Karpas-422 (cell line): ENCODE measurements at regions not wholly inside any gene's neighbourhood (a gene's known extent, or its start where the extent isn't known, plus 50 kb on each side); places are given as distances from the start of the nearest gene placed in this dataset.

ENCODE experiments used
- DNase-seq: peaks from one replicate; pipeline ENCODE4 v3.0.0-alpha.2; 2015
- H2AFZ ChIP-seq: fragments of 200-600 bp; sonication (generic); 2 replicates; pipeline ENCODE4 v1.6.1; 2014; ENCODE audit warnings: antibody characterized with exemption, low read length, mixed read lengths
- H3K27ac ChIP-seq: fragments of 200-600 bp; sonication (generic); 2 replicates; pipeline ENCODE4 v1.5.1; 2014; ENCODE audit warnings: mild to moderate bottlenecking, low read length, moderate library complexity
- H3K27me3 ChIP-seq: fragments of 200-600 bp; sonication (generic); 2 replicates; pipeline ENCODE4 v1.6.1; 2014; ENCODE audit warnings: low read length, mixed read lengths
- H3K36me3 ChIP-seq: fragments of 200-600 bp; sonication (generic); 2 replicates; pipeline ENCODE4 v1.6.1; 2014; ENCODE audit warnings: low read length, mixed read lengths; ENCODE audit not compliant: insufficient read depth
- H3K4me1 ChIP-seq: fragments of 200-600 bp; sonication (generic); 2 replicates; pipeline ENCODE4 v1.6.1; 2014; ENCODE audit warnings: mild to moderate bottlenecking, low read length, mixed read lengths
- H3K4me2 ChIP-seq: fragments of 200-600 bp; sonication (generic); 2 replicates; pipeline ENCODE4 v1.6.1; 2014; ENCODE audit warnings: low read length, low read depth, mild to moderate bottlenecking; ENCODE audit not compliant: poor library complexity, severe bottlenecking
- H3K4me3 ChIP-seq: fragments of 200-600 bp; sonication (generic); 2 replicates; pipeline ENCODE4 v1.5.1; 2014; ENCODE audit warnings: mild to moderate bottlenecking, antibody characterized with exemption, low read length, mixed read lengths
- H3K79me2 ChIP-seq: fragments of 200-600 bp; sonication (generic); 2 replicates; pipeline ENCODE4 v1.6.1; 2014; ENCODE audit warnings: mild to moderate bottlenecking, low read length, mixed read lengths
- H3K9ac ChIP-seq: fragments of 200-600 bp; sonication (generic); 2 replicates; pipeline ENCODE4 v1.6.0; 2014; ENCODE audit warnings: low read length
- H3K9me2 ChIP-seq: fragments of 200-600 bp; sonication (generic), shearing (Covaris generic); replicated peaks from 2 replicates; pipeline ENCODE4 v1.6.0; 2014; ENCODE audit warnings: mild to moderate bottlenecking, low read length, moderate library complexity; ENCODE audit not compliant: insufficient read depth
- H3K9me3 ChIP-seq: fragments of 300-700, 200-600 bp; sonication (generic); 2 replicates; pipeline ENCODE4 v1.6.1; 2014; ENCODE audit warnings: low read length, mixed read lengths
- H4K20me1 ChIP-seq: fragments of 200-600 bp; sonication (generic); 2 replicates; pipeline ENCODE4 v1.6.1; 2014; ENCODE audit warnings: mild to moderate bottlenecking, antibody characterized with exemption, low read length, low read depth; ENCODE audit not compliant: insufficient read depth

DNA sequence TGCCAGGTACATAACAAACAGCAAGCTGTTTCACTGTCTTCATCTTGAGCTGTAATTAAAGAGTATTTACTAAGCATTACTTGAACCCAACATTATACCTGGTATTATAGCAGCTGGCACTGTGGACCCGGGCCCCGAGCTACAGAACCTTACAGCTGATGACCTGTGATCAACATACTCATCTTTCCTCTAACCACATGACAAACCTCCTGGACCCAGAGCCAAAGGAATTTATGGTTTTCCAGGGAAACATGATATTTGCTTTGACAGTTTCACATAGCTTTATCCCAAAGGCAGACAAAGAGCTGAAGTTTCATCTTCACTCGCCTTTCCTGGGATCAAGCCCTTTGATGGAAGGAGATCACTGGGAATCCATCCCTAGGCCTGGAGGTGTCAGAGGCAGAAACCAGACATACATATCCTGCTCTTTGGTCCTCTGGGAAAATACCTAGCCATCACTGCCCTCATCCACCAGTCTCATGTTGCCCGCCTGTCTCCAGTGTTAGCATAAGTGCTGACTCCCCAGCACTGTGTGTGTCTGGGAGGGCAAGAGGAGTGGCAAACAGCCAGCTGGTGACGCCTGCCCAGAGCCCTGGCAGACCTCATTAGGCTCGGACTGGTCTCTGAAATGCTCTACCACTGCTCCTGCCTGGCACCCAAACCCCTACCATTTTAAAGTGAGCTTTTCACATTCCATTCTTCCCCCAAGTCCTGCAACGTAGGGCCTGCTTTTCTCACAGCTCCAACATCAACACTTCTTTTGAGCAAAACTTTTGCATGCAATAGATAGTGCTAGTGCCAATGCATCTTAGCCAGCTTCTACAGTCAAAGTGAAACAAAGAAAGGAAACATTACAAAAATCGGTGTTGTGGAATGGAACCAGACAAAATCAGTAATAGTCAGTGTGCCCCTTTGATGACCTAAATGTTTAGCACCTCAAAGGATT lies 138.8 kb upstream of the CTAGE1 start:
- Histone ChIP-seq H3K9me2 (no peaks in the 10 kb centered on the region), H4K20me1 (no peaks in the 10 kb centered on the region), H3K9me3 (no peaks in the 10 kb centered on the region), H3K4me2 (no peak overlapping the region), H3K27ac (no peak overlapping the region), H3K79me2 (no peaks in the 10 kb centered on the region), H3K27me3 (no peaks in the 10 kb centered on the region), H3K4me3 (no peak overlapping the region), H3K4me1 (no peaks in the 10 kb centered on the region), H3K36me3 (no peaks in the 10 kb centered on the region), H2AFZ (no peak overlapping the region), H3K9ac (no peak overlapping the region)
- DNase-seq, result no peak

DNA sequence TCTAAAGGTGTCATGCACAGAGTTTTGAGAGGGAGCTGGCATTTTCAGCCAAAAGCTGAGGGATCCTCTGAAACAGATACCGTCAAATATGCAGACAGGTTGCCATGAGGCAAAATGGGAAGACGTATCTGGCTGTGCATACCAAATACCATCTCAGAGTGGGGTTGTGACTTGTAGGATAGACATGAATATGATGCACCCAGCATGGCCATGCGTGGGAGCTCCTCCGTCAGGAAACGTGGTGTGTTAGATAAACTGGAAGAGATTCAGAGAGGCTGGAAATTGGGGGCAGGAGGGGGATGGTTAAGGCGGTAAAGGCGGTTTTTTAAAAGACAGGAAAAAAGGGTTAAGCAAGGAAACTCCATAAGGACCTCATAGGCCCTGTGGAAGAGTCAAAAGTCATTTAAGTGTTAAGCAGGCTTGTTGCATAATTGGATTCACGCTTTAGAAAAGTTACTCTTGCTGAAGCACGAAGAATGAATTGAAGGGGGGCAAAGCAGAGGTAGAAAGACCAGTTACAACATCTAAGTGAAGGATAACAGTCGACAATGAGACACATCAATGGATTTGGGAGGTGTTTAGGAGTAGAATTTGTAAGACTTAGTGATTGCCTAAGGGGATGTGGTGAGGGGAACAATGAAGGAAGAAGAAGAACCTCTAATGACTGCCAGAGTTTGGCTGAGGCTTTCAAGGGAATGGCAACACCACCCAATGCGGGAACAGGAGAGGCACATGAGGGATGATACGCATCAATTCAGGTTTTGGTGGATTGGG lies 139.6 kb upstream of the CTAGE1 start:
- no peaks in the 10 kb centered on the region for H3K9me3 ChIP-seq
- no peaks in the 10 kb centered on the region for H3K27me3 ChIP-seq
- no peak overlapping the region for H2AFZ ChIP-seq
- no peak overlapping the region for H3K9ac ChIP-seq
- no peak for DNase-seq
- no peaks in the 10 kb centered on the region for H3K9me2 ChIP-seq
- H3K4me2 ChIP-seq, result no peak overlapping the region
- no peaks in the 10 kb centered on the region for H4K20me1 ChIP-seq
- no peak overlapping the region for H3K4me3 ChIP-seq
- H3K4me1 ChIP-seq, result no peaks in the 10 kb centered on the region
- H3K79me2 ChIP-seq, result no peaks in the 10 kb centered on the region
- no peaks in the 10 kb centered on the region for H3K36me3 ChIP-seq
- H3K27ac ChIP-seq, result no peak overlapping the region

DNA sequence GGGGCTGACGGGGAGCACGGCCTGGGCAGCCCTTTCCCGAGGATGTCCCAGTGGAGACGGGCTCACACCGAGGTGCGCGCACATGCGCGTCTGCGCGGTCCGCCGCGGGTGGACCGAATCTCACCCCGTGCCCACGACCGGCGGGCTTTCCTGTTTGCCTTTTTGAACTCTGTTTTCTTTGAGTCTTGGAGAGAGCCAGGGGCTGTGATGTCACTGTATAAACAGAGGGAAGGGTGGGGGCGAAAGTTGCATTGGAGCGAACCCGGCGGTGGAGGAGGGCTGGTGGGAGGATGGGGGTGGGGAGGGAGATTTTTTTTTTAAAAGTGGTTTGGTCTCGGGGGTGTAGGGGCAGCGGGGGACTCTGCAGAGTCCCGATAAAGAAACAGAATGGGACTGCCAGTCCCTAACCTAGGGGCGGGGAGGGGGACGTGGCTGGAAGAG lies 141.2 kb upstream of the CTAGE1 start:
- Histone ChIP-seq H3K4me1 (no peaks in the 10 kb centered on the region), H4K20me1 (no peaks in the 10 kb centered on the region), H3K4me2 (no peak overlapping the region), H3K79me2 (no peaks in the 10 kb centered on the region), H3K9me2 (no peaks in the 10 kb centered on the region), H3K4me3 (no peak overlapping the region), H3K9me3 (no peaks in the 10 kb centered on the region), H3K36me3 (no peaks in the 10 kb centered on the region), H3K9ac (no peak overlapping the region), H2AFZ (no peak overlapping the region), H3K27me3 (no peaks in the 10 kb centered on the region), H3K27ac (no peak overlapping the region)
- DNase-seq, result no peak

DNA sequence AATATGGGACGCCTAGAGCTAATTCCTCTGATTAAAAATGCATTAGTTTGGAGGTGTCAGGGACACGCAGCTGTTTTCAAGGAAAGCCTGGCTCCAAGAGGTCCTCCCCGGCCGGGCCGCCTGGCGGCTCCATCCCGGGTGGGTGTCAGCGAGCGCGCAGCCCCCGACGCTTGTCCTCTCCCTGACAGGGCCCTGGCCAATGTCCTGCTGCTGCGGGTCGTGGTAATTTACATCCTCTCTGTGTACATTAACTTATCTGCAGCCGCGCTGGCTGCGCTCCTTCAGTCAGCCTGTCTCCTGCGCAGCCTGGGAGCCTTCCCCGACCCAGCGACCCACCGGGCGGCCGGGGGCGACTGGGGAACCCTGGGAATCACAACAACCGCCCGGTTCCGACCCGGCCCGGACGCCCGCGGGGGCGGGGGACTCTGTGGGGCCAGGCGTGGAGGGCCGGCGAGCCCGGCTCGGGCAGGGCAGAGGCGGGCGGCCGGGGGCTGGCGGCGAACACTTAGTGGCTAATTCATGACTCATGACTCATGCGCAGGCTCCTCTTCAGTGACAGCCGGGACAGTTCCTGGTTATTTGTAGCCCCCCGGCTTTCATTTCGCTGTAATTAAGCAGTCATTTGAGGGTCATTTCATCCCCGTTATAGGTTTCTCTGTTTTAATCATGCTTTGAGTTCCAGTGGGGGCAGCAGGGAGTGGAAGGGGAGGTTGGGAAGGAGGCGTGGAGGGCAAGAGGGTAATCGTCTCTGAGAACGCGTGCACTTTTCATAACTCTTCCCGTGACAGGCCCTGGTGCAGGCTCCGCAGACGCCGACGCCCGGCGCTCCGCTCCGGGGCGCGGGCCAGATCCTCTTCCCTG lies 141.9 kb upstream of the CTAGE1 start:
- no peaks in the 10 kb centered on the region for H3K27me3 ChIP-seq
- no peaks in the 10 kb centered on the region for H3K79me2 ChIP-seq
- no peak overlapping the region for H3K4me3 ChIP-seq
- no peaks in the 10 kb centered on the region for H3K36me3 ChIP-seq
- H2AFZ ChIP-seq, result no peak overlapping the region
- H3K9me3 ChIP-seq, result no peaks in the 10 kb centered on the region
- no peak overlapping the region for H3K27ac ChIP-seq
- DNase-seq, result no peak
- no peaks in the 10 kb centered on the region for H3K9me2 ChIP-seq
- no peaks in the 10 kb centered on the region for H3K4me1 ChIP-seq
- H3K4me2 ChIP-seq, result no peak overlapping the region
- H3K9ac ChIP-seq, result no peak overlapping the region
- H4K20me1 ChIP-seq, result no peaks in the 10 kb centered on the region

DNA sequence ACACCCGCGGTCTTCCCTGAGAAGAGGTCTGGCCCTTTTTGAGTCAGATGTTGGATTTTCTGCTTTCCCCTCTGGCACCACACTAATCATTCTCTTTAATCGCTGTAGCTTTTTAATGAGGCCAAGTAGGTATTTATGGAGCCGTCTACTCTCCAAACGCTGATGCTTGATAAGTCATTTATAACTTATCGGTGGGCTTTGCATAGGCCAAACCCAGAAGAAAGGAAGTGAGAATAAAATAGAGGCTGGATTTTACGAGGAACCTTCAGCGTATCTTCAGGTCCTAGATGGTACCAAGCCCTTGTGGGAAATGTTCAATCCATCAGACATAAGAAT lies 142.5 kb upstream of the CTAGE1 start:
- Histone ChIP-seq H3K27me3 (no peaks in the 10 kb centered on the region), H2AFZ (no peak overlapping the region), H3K9me3 (no peaks in the 10 kb centered on the region), H3K4me1 (no peaks in the 10 kb centered on the region), H3K9me2 (no peaks in the 10 kb centered on the region), H3K36me3 (no peaks in the 10 kb centered on the region), H3K79me2 (no peaks in the 10 kb centered on the region), H4K20me1 (no peaks in the 10 kb centered on the region), H3K4me3 (no peak overlapping the region), H3K4me2 (no peak overlapping the region), H3K9ac (no peak overlapping the region), H3K27ac (no peak overlapping the region)
- no peak for DNase-seq

DNA sequence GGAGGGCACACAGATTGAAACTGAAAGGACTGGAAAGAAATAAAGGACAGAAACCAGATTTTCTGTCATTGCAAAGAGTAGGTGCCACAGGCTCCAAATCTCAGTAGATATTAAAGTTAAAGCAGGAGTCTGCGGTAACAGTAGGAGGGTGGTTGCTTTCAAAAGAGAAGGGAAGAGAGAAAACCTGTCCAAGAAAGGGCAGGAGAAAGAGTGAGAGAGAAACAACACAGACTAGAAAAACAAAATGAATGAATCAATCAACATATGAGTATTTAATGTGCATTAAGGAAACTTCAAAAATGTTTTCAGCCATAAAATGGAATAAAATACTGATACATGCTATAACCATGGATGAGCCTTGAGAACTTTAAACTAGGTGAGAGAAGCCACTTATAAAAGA lies 143.1 kb upstream of the CTAGE1 start:
- H3K9me3 ChIP-seq, result no peaks in the 10 kb centered on the region
- no peak overlapping the region for H3K27ac ChIP-seq
- H3K4me1 ChIP-seq, result no peaks in the 10 kb centered on the region
- no peaks in the 10 kb centered on the region for H3K9me2 ChIP-seq
- H3K79me2 ChIP-seq, result no peaks in the 10 kb centered on the region
- no peaks in the 10 kb centered on the region for H3K36me3 ChIP-seq
- no peaks in the 10 kb centered on the region for H4K20me1 ChIP-seq
- no peaks in the 10 kb centered on the region for H3K27me3 ChIP-seq
- DNase-seq, result no peak
- no peak overlapping the region for H3K9ac ChIP-seq
- H3K4me2 ChIP-seq, result no peak overlapping the region
- no peak overlapping the region for H3K4me3 ChIP-seq
- H2AFZ ChIP-seq, result no peak overlapping the region

DNA sequence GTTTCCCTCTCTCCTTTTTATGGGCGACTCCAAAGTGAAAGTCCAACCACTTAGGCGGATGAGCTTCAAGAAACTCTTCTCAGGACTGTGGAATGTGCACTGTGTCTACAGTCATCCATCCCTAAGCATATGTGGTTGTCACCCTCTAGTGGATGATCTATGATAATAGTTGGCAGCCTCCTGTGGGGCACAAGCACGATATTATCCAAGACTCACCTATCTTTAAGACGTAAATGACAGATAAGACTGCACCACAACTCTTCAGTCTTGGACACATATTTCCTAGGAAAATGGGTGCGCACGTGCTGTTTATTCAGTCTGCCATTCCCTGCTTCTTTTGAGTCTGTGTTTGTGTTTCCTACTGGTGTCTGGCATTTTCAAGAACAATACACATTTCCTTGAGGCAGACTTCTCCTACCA lies 145.5 kb upstream of the CTAGE1 start:
- no peaks in the 10 kb centered on the region for H3K4me1 ChIP-seq
- no peaks in the 10 kb centered on the region for H3K36me3 ChIP-seq
- peak; percentile 78 for DNase-seq
- no peaks in the 10 kb centered on the region for H3K9me3 ChIP-seq
- H3K79me2 ChIP-seq, result no peaks in the 10 kb centered on the region
- no peak overlapping the region for H3K4me3 ChIP-seq
- no peak overlapping the region for H3K9ac ChIP-seq
- no peaks in the 10 kb centered on the region for H3K27me3 ChIP-seq
- H3K4me2 ChIP-seq, result no peak overlapping the region
- no peak overlapping the region for H2AFZ ChIP-seq
- H3K9me2 ChIP-seq, result no peaks in the 10 kb centered on the region
- no peaks in the 10 kb centered on the region for H4K20me1 ChIP-seq
- no peak overlapping the region for H3K27ac ChIP-seq

DNA sequence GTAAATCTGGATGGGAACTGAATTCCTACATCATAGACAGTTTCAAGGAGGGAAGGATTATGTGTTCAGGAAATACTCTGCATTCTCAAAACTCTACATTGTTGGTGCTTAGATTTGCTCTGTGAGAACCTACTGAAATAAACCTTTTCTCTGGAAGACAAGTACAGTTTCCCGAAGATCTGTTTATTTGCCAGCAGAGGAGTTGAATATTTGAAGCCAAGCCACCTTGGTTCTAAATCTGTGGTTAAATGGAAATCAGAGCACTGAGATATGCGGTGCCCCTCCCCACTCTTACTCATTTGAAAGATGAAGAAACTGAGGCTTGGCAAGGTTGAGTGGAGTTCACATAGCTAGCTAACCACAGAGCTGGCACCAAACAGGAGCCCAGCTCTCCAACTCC lies 146.3 kb upstream of the CTAGE1 start:
- Histone ChIP-seq H3K4me3 (no peak overlapping the region), H3K9me2 (no peaks in the 10 kb centered on the region), H3K9ac (no peak overlapping the region), H3K27ac (no peak overlapping the region), H3K27me3 (no peaks in the 10 kb centered on the region), H3K9me3 (no peaks in the 10 kb centered on the region), H2AFZ (no peak overlapping the region), H3K36me3 (no peaks in the 10 kb centered on the region), H3K4me2 (no peak overlapping the region), H4K20me1 (no peaks in the 10 kb centered on the region), H3K4me1 (no peaks in the 10 kb centered on the region), H3K79me2 (no peaks in the 10 kb centered on the region)
- DNase-seq, result no peak
